Skeletal muscle satellite cell (primary cell): ENCODE measurements at regions not wholly inside any gene's neighbourhood (a gene's known extent, or its start where the extent isn't known, plus 50 kb on each side); places are given as distances from the start of the nearest gene placed in this dataset.

Experiments
- H3K27me3 ChIP-seq: 2 replicates; pipeline ENCODE4 v1.7.0; 2013; ENCODE audit warnings: low read length; ENCODE audit not compliant: control insufficient read depth, insufficient read depth
- H3K36me3 ChIP-seq: 2 replicates; pipeline ENCODE4 v1.7.0; 2013; ENCODE audit warnings: mild to moderate bottlenecking, control low read depth, low read length; ENCODE audit not compliant: insufficient read depth
- H3K4me1 ChIP-seq: 2 replicates; pipeline ENCODE4 v1.7.0; 2013; ENCODE audit warnings: low read length; ENCODE audit not compliant: control insufficient read depth, insufficient read depth
- H3K4me2 ChIP-seq: 2 replicates; pipeline ENCODE4 v1.7.0; 2013; ENCODE audit warnings: mild to moderate bottlenecking, low read length
- H3K4me3 ChIP-seq: 2 replicates; pipeline ENCODE4 v1.7.0; 2013; ENCODE audit warnings: low read length
- H3K9ac ChIP-seq: 2 replicates; pipeline ENCODE4 v1.7.0; 2013; ENCODE audit warnings: mild to moderate bottlenecking, low read depth, low read length, moderate library complexity
- H3K9me3 ChIP-seq: replicated peaks from 2 replicates; pipeline ENCODE4 v1.7.0; 2013; ENCODE audit warnings: mild to moderate bottlenecking, control low read depth, low read length

- no peak overlapping the region for H3K4me3 ChIP-seq
- no peaks in the 10 kb centered on the region for H3K4me1 ChIP-seq
- H3K9ac ChIP-seq = no peak overlapping the region
- no peaks in the 10 kb centered on the region for H3K36me3 ChIP-seq
- H3K9me3 ChIP-seq = no peaks in the 10 kb centered on the region
- H3K4me2 ChIP-seq = no peak overlapping the region
- H3K27me3 ChIP-seq = peaks cover 3% of the 10 kb centered on the region
Measured at GRCh38 chr5:54603372-54603771, 85.8 kb downstream of the SNX18 start.

GRCh38 chr5:54602475-54602874, 84.9 kb downstream of the SNX18 start:
- Histone ChIP-seq H3K4me2 (no peak overlapping the region), H3K9ac (no peak overlapping the region), H3K9me3 (no peaks in the 10 kb centered on the region), H3K4me1 (no peaks in the 10 kb centered on the region), H3K4me3 (no peak overlapping the region), H3K36me3 (no peaks in the 10 kb centered on the region), H3K27me3 (peaks cover 3% of the 10 kb centered on the region)

GRCh38 chr5:54601411-54602230, 84.1 kb downstream of the SNX18 start:
- Histone ChIP-seq H3K4me2 (no peak overlapping the region), H3K4me3 (no peak overlapping the region), H3K9ac (no peak overlapping the region), H3K27me3 (peaks cover 3% of the 10 kb centered on the region), H3K9me3 (no peaks in the 10 kb centered on the region), H3K4me1 (no peaks in the 10 kb centered on the region), H3K36me3 (no peaks in the 10 kb centered on the region)
